Fibroblast of the aortic adventitia (primary cell): ENCODE measurements at regions not wholly inside any gene's neighbourhood (a gene's known extent, or its start where the extent isn't known, plus 50 kb on each side); places are given as distances from the start of the nearest gene placed in this dataset.

ENCODE experiments used
- DNase-seq: peaks from one replicate; pipeline ENCODE4 v3.0.0-alpha.2; 2010; ENCODE audit warnings: low read depth
- H3K4me3 ChIP-seq: 2 replicates; pipeline ENCODE4 v1.5.1; 2011; ENCODE audit warnings: low read depth, mild to moderate bottlenecking, control low read depth, low read length, moderate library complexity
- TF ChIP-seq, protein P1 (sequence below): IDR thresholded peaks from 2 replicates; pipeline ENCODE4 v1.5.1; 2011; ENCODE audit warnings: mild to moderate bottlenecking, low read length, control low read depth, inconsistent platforms; ENCODE audit not compliant: insufficient read depth

DNA sequence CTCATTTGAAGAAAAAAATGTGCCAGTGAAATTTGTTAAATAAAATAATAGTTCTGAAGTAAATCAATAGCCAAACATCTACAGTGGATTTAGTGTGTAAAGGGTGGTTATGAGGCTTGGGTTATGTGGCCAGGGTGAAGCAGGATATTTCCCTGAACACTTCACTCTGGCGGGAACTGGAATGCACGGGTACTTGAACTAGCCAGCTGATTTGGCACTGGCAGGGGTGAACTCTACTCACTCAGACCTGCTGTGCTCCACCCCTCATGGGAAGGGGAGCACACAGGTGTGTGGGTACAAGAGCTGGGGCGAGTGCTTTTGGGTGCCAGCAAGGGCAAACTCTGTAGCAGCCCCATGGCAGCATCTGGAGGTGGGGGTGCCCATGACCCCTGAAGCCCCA is 278.2 kb downstream of the CALCRL start:
- H3K4me3 ChIP-seq, result no peak overlapping the region
- TF ChIP-seq, protein P1, sequence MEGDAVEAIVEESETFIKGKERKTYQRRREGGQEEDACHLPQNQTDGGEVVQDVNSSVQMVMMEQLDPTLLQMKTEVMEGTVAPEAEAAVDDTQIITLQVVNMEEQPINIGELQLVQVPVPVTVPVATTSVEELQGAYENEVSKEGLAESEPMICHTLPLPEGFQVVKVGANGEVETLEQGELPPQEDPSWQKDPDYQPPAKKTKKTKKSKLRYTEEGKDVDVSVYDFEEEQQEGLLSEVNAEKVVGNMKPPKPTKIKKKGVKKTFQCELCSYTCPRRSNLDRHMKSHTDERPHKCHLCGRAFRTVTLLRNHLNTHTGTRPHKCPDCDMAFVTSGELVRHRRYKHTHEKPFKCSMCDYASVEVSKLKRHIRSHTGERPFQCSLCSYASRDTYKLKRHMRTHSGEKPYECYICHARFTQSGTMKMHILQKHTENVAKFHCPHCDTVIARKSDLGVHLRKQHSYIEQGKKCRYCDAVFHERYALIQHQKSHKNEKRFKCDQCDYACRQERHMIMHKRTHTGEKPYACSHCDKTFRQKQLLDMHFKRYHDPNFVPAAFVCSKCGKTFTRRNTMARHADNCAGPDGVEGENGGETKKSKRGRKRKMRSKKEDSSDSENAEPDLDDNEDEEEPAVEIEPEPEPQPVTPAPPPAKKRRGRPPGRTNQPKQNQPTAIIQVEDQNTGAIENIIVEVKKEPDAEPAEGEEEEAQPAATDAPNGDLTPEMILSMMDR, result no peak
- no peak for DNase-seq

DNA sequence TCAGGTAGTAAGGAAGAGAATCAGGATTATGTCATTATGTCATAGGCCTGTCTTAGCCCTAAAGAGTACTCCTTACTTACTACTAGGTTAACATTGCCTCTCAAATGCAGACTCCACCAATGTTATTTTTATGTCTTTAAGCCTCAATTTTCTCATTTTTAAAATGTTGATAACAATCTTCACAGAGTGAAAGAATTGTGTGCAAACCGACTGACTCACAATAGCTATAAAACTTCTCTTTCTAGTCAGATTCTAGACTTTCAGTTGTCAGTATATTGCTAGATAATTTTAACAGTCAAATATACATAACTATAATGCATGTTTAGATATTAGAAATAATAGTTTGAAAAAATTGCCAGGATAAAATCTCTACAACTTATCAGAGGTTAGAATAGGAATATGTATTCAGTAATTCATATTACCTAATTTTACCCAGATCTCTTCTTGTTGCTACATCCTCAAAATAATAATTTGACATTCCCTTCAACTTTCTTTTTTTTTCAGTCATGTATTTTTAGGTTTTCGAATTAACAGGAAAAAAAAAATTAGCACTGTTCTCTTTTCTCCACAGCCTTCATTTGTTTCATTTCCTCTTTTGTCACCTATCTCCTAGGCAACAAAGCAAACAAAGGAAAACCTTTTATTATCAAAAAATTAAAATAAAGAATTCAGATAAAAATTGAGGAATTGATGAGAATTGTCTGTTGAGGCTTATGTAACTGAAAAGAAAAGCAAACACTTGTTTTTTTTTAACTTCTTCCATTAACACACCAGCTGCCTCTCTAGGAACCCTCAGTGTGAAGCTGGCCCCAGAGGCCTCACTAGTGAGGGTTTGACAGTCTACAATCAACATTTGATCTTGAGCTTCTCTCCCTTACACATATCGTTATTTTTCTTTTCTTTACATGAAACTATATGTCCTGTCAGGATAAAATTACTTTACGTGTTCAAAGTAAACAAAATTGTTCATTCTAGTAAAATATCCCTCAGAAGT is 279.0 kb downstream of the CALCRL start:
- DNase-seq, result no peak
- H3K4me3 ChIP-seq, result no peak overlapping the region
- TF ChIP-seq, protein P1, result no peak

DNA sequence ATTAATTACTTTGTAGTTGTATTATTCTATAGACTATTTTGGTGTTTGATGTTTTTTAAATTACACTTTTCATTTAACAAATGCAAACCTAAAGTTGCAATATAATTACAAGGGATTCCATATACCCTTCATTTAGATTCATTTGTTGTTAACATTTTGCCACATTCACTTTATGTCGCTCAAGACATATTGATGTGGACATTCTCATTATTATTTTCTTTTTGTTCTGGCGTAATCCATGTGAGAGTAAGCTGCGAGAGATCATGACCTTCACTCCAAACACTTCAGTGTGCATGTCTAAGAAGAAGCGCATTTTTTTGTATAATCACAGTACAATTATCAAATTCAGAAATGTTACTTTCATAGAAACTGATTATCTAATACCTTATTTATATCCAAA is 280.6 kb downstream of the CALCRL start:
- TF ChIP-seq, protein P1, result no peak
- DNase-seq, result no peak
- H3K4me3 ChIP-seq, result no peak overlapping the region

DNA sequence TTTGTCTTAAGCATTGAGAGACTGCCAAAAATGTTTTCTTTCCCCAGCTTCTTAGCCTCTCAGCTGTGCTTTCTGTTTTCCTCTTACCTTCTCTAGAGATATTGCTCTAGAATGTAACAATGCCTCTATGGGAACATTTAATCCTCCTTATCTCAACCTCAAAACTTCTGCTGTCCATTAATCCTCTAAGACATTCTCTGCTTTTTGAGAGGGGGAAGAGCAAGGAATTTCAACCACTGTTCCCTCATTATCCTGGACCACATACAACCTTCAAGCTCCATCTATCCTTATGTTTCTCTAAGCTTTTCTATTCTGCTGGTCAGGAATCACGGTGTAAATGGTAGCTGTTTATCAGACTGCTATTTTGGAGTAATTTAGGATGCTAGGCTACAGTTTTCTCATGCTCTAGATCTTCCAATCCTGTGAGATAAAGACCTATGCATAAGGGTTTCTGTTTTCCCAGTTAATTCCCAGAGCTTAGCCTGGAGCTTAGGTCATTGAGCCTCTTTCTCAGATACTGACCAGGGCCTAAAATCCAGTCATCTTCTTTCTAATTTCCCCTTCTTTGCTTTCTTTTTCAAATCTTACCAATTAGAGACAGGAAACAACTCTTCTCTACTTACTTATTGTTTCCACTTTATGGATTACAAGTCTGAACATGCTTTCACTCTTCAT is 282.0 kb downstream of the CALCRL start:
- TF ChIP-seq, protein P1, result no peak
- DNase-seq, result no peak
- H3K4me3 ChIP-seq, result no peak overlapping the region

DNA sequence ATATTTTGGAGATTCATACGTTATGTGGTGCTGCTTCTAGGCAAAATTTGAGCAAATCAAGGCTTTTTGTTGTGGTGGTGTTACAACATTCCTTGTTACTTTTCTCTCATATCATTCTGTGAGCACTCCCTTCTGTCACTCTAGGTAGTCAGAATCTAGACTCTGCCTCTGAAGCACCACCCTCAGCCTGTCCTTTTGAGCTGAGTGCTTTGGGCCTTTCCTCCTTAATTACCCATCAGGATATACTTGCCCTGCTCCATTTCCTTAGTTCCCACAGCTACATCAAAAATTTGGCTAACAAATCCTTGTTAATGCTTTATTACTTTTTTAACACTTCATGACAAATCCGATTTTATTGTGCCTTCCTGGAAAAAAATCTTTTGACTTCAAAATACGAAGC is 289.6 kb downstream of the CALCRL start:
- no peak overlapping the region for H3K4me3 ChIP-seq
- TF ChIP-seq, protein P1, result no peak
- DNase-seq, result no peak

DNA sequence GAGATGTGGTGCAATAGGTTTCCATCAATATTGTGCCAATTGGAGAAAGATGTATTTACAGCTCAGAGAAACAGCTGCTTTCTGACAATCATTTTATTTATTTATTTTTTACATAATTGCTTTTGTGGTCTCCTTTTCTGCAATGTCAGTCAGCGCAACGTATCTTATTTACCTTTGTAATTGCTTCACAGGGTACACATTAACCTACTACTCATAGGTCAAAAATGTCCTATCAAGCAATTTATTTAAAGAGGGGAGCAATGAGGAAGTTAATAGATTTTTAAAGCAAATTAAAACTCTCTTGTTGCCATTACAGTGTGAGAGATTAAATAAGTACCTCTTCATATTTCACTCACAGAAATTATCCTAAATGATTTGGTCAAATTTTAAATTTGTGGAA is 291.0 kb downstream of the CALCRL start:
- DNase-seq, result no peak
- TF ChIP-seq, protein P1, result no peak
- H3K4me3 ChIP-seq, result no peak overlapping the region
